IMR-90 (cell line): ENCODE measurements at regions not wholly inside any gene's neighbourhood (a gene's known extent, or its start where the extent isn't known, plus 50 kb on each side); places are given as distances from the start of the nearest gene placed in this dataset.

Experiments
- ATAC-seq: fragments of 200-7000 bp; cut with Tn5 transposase; 2 replicates; pipeline ENCODE4 v1.9.1; 2020; ENCODE audit warnings: low read depth, mild to moderate bottlenecking, moderate library complexity
- BruUV-seq: library from RNA; stranded (reverse); fragments of 400-500 nt; replicated peaks from 2 replicates; lab custom pipeline; 2021; lab: Mats Ljungman, UMichigan
- CTCF ChIA-PET: fragments of 300-600 bp; formaldehyde crosslinking; extraction: SDS; loops from one replicate; lab custom pipeline; 2021; ENCODE audit warnings: antibody characterized with exemption; lab: Yijun Ruan, JAX
- POLR2A ChIA-PET: fragments of 300-600 bp; sonication (Branson Sonifier 250); formaldehyde crosslinking; loops from one replicate; lab custom pipeline; 2022; ENCODE audit warnings: antibody characterized with exemption; ENCODE audit not compliant: unreplicated experiment; lab: Charles Lee
- DNase-seq: peaks from one replicate; pipeline ENCODE4 v3.0.0; 2013
- H2AFZ ChIP-seq: replicated peaks from 2 replicates; pipeline ENCODE3; 2013; ENCODE audit warnings: low read length, mild to moderate bottlenecking; ENCODE audit not compliant: poor library complexity
- H2AK5ac ChIP-seq: 2 replicates; pipeline ENCODE4 v1.6.1; 2013; ENCODE audit warnings: low read depth, low read length, inconsistent platforms
- H2AK9ac ChIP-seq: replicated peaks from 2 replicates; pipeline ENCODE3; 2013; ENCODE audit warnings: mild to moderate bottlenecking, low read depth, low read length, moderate library complexity; ENCODE audit not compliant: poor library complexity
- H2BK120ac ChIP-seq: 2 replicates; pipeline ENCODE4 v1.6.1; 2013; ENCODE audit warnings: low read depth, low read length, inconsistent platforms
- H2BK15ac ChIP-seq: 3 replicates; pipeline ENCODE4 v1.6.1; 2013; ENCODE audit warnings: low read depth, low read length, inconsistent platforms
- H2BK20ac ChIP-seq: 2 replicates; pipeline ENCODE4 v1.6.1; 2013; ENCODE audit warnings: low read depth, mild to moderate bottlenecking, inconsistent platforms, low read length, moderate library complexity
- H2BK5ac ChIP-seq: 2 replicates; pipeline ENCODE4 v1.6.1; 2013; ENCODE audit warnings: mild to moderate bottlenecking, low read depth, low read length, inconsistent platforms; ENCODE audit not compliant: poor library complexity, severe bottlenecking
- H3K14ac ChIP-seq: replicated peaks from 2 replicates; pipeline ENCODE4 v1.6.1; 2013; ENCODE audit warnings: low read depth, low read length, inconsistent platforms
- H3K18ac ChIP-seq: 2 replicates; pipeline ENCODE4 v1.6.1; 2013; ENCODE audit warnings: low read depth, low read length, control low read depth
- H3K23ac ChIP-seq: 2 replicates; pipeline ENCODE4 v1.6.1; 2013; ENCODE audit warnings: low read depth, low read length, inconsistent platforms
- H3K27ac ChIP-seq: 2 replicates; pipeline ENCODE4 v1.5.1; 2013; ENCODE audit warnings: mild to moderate bottlenecking, control low read depth, low read length; ENCODE audit not compliant: insufficient read depth
- H3K27me3 ChIP-seq: 2 replicates; pipeline ENCODE4 v1.6.1; 2013; ENCODE audit warnings: low read length; ENCODE audit not compliant: control insufficient read depth, insufficient read depth
- H3K36me3 ChIP-seq: 2 replicates; pipeline ENCODE4 v1.6.1; 2013; ENCODE audit warnings: low read length, mixed read lengths; ENCODE audit not compliant: control insufficient read depth, insufficient read depth
- H3K4ac ChIP-seq: 2 replicates; pipeline ENCODE4 v1.6.1; 2013; ENCODE audit warnings: low read depth, low read length, inconsistent platforms
- H3K4me1 ChIP-seq: 2 replicates; pipeline ENCODE4 v1.6.1; 2013; ENCODE audit warnings: low read length, mixed read lengths; ENCODE audit not compliant: control insufficient read depth, insufficient read depth
- H3K4me2 ChIP-seq: 2 replicates; pipeline ENCODE4 v1.6.1; 2013; ENCODE audit warnings: low read depth, mild to moderate bottlenecking, control low read depth, low read length, moderate library complexity
- H3K4me3 ChIP-seq: 2 replicates; pipeline ENCODE4 v1.5.1; 2013; ENCODE audit warnings: low read depth, mild to moderate bottlenecking, control low read depth, low read length, moderate library complexity; ENCODE audit not compliant: insufficient read depth
- H3K56ac ChIP-seq: 2 replicates; pipeline ENCODE4 v1.6.1; 2013; ENCODE audit warnings: low read length, inconsistent platforms; ENCODE audit not compliant: insufficient read depth; ENCODE audit errors: extremely low read depth
- H3K79me1 ChIP-seq, 2 experiments: 2 replicates each; pipeline ENCODE4 v1.6.1; 2013; ENCODE audit warnings: low read length in 2 of 2, inconsistent platforms in 1 of 2, low read depth in 1 of 2
- H3K9ac ChIP-seq: 2 replicates; pipeline ENCODE4 v1.6.1; 2013; ENCODE audit warnings: low read depth, low read length, control low read depth
- H3K9me1 ChIP-seq: 2 replicates; pipeline ENCODE4 v1.6.1; 2013; ENCODE audit warnings: low read length, inconsistent platforms; ENCODE audit not compliant: insufficient read depth
- H3K9me3 ChIP-seq: 2 replicates; pipeline ENCODE4 v1.6.1; 2013; ENCODE audit warnings: low read length; ENCODE audit not compliant: control insufficient read depth, insufficient read depth
- H4K20me1 ChIP-seq: 2 replicates; pipeline ENCODE4 v1.6.1; 2013; ENCODE audit warnings: low read length, inconsistent platforms; ENCODE audit not compliant: insufficient read depth
- H4K5ac ChIP-seq: 2 replicates; pipeline ENCODE4 v1.6.1; 2013; ENCODE audit warnings: mild to moderate bottlenecking, low read depth, low read length, control low read depth
- H4K8ac ChIP-seq, 2 experiments: 2 replicates each; pipeline ENCODE4 v1.6.1; 2013; ENCODE audit warnings: low read depth in 2 of 2, low read length in 2 of 2, control low read depth in 1 of 2, inconsistent platforms in 1 of 2
- H4K91ac ChIP-seq: 2 replicates; pipeline ENCODE4 v1.6.1; 2013; ENCODE audit warnings: low read depth, low read length, inconsistent platforms; ENCODE audit not compliant: insufficient read depth
- BHLHE40 ChIP-seq: fragments of 150-350 bp; IDR thresholded peaks from 2 replicates; pipeline ENCODE4 v1.6.1; 2016; ENCODE audit warnings: mild to moderate bottlenecking, low read depth, low read length
- CEBPB ChIP-seq: IDR thresholded peaks from 2 replicates; pipeline ENCODE4 v1.6.1; 2012; ENCODE audit warnings: low read depth, low read length, improper control_type of control experiment
- CHD1 ChIP-seq: IDR thresholded peaks from 2 replicates; pipeline ENCODE4 v1.6.1; 2012; ENCODE audit warnings: low read depth, low read length, improper control_type of control experiment
- FOS ChIP-seq: fragments of 150-350 bp; IDR thresholded peaks from 2 replicates; pipeline ENCODE4 v1.6.1; 2016; ENCODE audit warnings: low read depth, low read length
- MAFK ChIP-seq: IDR thresholded peaks from 2 replicates; pipeline ENCODE4 v1.6.1; 2012; ENCODE audit warnings: low read depth, low read length, improper control_type of control experiment
- MXI1 ChIP-seq: IDR thresholded peaks from 2 replicates; pipeline ENCODE4 v1.6.1; 2012; ENCODE audit warnings: low read depth, mild to moderate bottlenecking, low read length, moderate library complexity, borderline replicate concordance
- NFE2L2 ChIP-seq: fragments of 150-350 bp; IDR thresholded peaks from 2 replicates; pipeline ENCODE4 v1.6.1; 2016; ENCODE audit warnings: low read depth, mild to moderate bottlenecking, low read length
- RAD21 ChIP-seq: IDR thresholded peaks from 2 replicates; pipeline ENCODE4 v1.6.1; 2012; ENCODE audit warnings: low read length, improper control_type of control experiment
- SMC3 ChIP-seq: fragments of 150-350 bp; IDR thresholded peaks from 2 replicates; pipeline ENCODE4 v1.6.1; 2016; ENCODE audit warnings: low read depth, mild to moderate bottlenecking, antibody characterized with exemption, low read length, moderate library complexity
- WGBS, 2 experiments: methylation state at CpG; one replicate each; pipeline versions ENCODE4 v1.1.5 to v1.1.7; 2013; ENCODE audit warnings: missing lambda C conversion rate in 2 of 2; ENCODE audit not compliant: insufficient read length in 1 of 2; ENCODE audit errors: extremely low coverage in 2 of 2; 5-methylcytosine and 5-hydroxymethylcytosine counted together
- dilution Hi-C: fragments of 300-500 bp; cut with HindIII; formaldehyde crosslinking; loops from one replicate; pipeline ENCODE4 v1.14.3; 2018; ENCODE audit warnings: low sequenced_read_pairs; ENCODE audit not compliant: unreplicated experiment
- in situ Hi-C: fragments of 300-500 bp; cut with MboI; formaldehyde crosslinking; loops from 3 replicates; pipeline ENCODE4 v1.14.3; 2019; ENCODE audit warnings: low sequenced_read_pairs, inconsistent platforms, mixed read lengths
- intact Hi-C: fragments of 100-400 bp; cut with micrococcal nuclease; formaldehyde crosslinking; loops from 2 replicates; pipeline ENCODE4 v1.10.0; 2022
- TF ChIP-seq, protein P1 (sequence below): conservative IDR thresholded peaks from 2 replicates; pipeline ENCODE4 v1.5.1; 2012; ENCODE audit warnings: mild to moderate bottlenecking, low read depth, low read length, improper control_type of control experiment
- TF ChIP-seq, protein P2 (sequence below): fragments of 150-350 bp; IDR thresholded peaks from 2 replicates; pipeline ENCODE4 v1.6.1; 2016; ENCODE audit warnings: low read depth, mild to moderate bottlenecking, low read length, moderate library complexity, borderline replicate concordance

DNA sequence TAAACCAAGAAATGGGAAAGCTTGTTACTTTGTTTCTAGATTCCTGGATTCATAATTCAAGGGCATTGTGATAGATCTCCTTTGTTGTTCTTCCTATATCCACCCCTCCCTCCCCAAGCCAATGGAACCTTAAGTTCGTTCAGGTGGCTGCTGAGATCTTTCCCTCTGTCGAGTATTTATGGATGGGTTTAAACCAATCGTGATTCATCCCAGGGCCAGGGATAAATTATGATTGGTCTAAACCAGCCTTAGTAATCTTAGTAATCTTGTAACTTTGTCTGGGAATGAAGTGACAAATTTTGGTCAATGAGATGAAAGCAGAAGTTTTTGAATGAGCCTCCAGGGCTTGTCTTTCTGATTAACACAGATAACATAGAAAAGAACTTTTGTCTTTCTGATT lies 56.1 kb upstream of the PCED1B start:
- Histone ChIP-seq H3K4me1 (peaks cover 5% of the 10 kb centered on the region; the same call in 1 of the 2 replicates), H3K27me3 (no peaks in the 10 kb centered on the region), H3K79me1 (peaks cover 0 to 7% of the 10 kb centered on the region in 2 experiments; a peak in 2 of 4 replicates), H3K14ac (peak overlapping the region; percentile 51; the same call in 1 of the 2 replicates), H3K27ac (no peak overlapping the region), H2BK5ac (peak overlapping the region; percentile 31), H4K20me1 (no peaks in the 10 kb centered on the region), H2BK120ac (peak overlapping the region; percentile 86), H3K9me1 (peaks cover 4% of the 10 kb centered on the region; the same call in 1 of the 2 replicates), H3K23ac (peak overlapping the region; percentile 79; the same call in 1 of the 2 replicates), H3K9ac (no peak overlapping the region), H3K9me3 (no peaks in the 10 kb centered on the region), H4K91ac (peak overlapping the region; percentile 93), H3K4me3 (no peak overlapping the region), H2BK15ac (peak overlapping the region; percentile 90; the same call in 2 of the 3 replicates), H2AK5ac (peak overlapping the region; percentile 79; the same call in 1 of the 2 replicates), H4K8ac (peak overlapping the region; percentile 50 to 63; a peak in 2 of 4 replicates), H4K5ac (peak overlapping the region; percentile 31; the same call in 1 of the 2 replicates), H2AFZ (no peak overlapping the region), H3K36me3 (no peaks in the 10 kb centered on the region), H3K4ac (peak overlapping the region; percentile 87), H2BK20ac (peak overlapping the region; percentile 91), H3K18ac (peak overlapping the region; percentile 59; the same call in 1 of the 2 replicates), H2AK9ac (no peak overlapping the region), H3K56ac (peak overlapping the region; percentile 43; the same call in 1 of the 2 replicates), H3K4me2 (no peak overlapping the region)
- ATAC-seq (no peak), DNase-seq (no peak)
- ChIA-PET CTCF (interaction anchor here (0.6 to 0.7 kb wide), 2 partner anchors 9 to 59 kb away, joined by 3 read pairs; no protein-coding TSS in a partner anchor), POLR2A (no interaction called here)
- TF ChIP-seq CHD1 (no peak), CEBPB (no peak), FOS (no peak), SMC3 (no peak), NFE2L2 (no peak), MXI1 (no peak), BHLHE40 (no peak), MAFK (no peak), RAD21 (no peak)
- TF ChIP-seq, protein P1, sequence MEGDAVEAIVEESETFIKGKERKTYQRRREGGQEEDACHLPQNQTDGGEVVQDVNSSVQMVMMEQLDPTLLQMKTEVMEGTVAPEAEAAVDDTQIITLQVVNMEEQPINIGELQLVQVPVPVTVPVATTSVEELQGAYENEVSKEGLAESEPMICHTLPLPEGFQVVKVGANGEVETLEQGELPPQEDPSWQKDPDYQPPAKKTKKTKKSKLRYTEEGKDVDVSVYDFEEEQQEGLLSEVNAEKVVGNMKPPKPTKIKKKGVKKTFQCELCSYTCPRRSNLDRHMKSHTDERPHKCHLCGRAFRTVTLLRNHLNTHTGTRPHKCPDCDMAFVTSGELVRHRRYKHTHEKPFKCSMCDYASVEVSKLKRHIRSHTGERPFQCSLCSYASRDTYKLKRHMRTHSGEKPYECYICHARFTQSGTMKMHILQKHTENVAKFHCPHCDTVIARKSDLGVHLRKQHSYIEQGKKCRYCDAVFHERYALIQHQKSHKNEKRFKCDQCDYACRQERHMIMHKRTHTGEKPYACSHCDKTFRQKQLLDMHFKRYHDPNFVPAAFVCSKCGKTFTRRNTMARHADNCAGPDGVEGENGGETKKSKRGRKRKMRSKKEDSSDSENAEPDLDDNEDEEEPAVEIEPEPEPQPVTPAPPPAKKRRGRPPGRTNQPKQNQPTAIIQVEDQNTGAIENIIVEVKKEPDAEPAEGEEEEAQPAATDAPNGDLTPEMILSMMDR = no peak
- TF ChIP-seq, protein P2, sequence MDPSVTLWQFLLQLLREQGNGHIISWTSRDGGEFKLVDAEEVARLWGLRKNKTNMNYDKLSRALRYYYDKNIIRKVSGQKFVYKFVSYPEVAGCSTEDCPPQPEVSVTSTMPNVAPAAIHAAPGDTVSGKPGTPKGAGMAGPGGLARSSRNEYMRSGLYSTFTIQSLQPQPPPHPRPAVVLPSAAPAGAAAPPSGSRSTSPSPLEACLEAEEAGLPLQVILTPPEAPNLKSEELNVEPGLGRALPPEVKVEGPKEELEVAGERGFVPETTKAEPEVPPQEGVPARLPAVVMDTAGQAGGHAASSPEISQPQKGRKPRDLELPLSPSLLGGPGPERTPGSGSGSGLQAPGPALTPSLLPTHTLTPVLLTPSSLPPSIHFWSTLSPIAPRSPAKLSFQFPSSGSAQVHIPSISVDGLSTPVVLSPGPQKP = no peak
- intact Hi-C loops = loop anchor here (5.0 kb wide), 4 partner anchors 91 to 651 kb away; partner anchors contain the start of gene SLC38A2
- dilution Hi-C loops = no loop called here
- WGBS, 2 experiments = no CpG with 5 or more reads among the region's 3 CpGs
- in situ Hi-C loops = loop anchor here (5.0 kb wide), 1 partner anchor 346 kb away; no protein-coding TSS in a partner anchor
- BruUV-seq = no TSS peak
